ENCODE measurements at regions not wholly inside any gene's neighbourhood (a gene's known extent, or its start where the extent isn't known, plus 50 kb on each side); places are given as distances from the start of the nearest gene placed in this dataset.

DNA sequence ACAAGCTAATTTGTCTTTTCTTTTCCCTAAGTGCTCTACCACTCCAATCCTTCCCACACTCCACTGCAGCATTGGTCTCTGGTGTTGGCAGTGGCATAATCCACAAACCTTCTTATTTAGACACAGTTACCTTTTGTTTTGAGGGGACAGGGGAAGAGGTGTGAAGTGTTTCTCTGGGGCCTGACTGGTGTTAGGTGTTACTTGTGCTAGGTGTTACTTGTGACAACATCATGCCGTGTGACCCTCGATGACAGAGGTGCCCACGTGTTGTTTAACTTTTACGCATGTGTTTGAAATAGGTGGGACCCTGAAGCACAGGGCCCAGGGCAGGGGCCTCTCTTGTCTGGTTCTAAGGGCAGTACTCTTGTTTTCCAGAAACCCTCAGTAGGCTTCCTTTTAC lies 70.5 kb upstream of the SPRY4 start:
- TF ChIP-seq CEBPB (IDR thresholded peaks at IDR 0.05), result no peak
- no peak for TF ChIP-seq FOXM1 (IDR thresholded peaks at IDR 0.05; ENCODE audit: borderline replicate concordance, low read depth)
- no peak for TF ChIP-seq ZBTB7A (IDR thresholded peaks at IDR 0.05; ENCODE audit: low read depth)
- TF ChIP-seq, protein P1, sequence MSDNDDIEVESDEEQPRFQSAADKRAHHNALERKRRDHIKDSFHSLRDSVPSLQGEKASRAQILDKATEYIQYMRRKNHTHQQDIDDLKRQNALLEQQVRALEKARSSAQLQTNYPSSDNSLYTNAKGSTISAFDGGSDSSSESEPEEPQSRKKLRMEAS (IDR thresholded peaks at IDR 0.05), result no peak

DNA sequence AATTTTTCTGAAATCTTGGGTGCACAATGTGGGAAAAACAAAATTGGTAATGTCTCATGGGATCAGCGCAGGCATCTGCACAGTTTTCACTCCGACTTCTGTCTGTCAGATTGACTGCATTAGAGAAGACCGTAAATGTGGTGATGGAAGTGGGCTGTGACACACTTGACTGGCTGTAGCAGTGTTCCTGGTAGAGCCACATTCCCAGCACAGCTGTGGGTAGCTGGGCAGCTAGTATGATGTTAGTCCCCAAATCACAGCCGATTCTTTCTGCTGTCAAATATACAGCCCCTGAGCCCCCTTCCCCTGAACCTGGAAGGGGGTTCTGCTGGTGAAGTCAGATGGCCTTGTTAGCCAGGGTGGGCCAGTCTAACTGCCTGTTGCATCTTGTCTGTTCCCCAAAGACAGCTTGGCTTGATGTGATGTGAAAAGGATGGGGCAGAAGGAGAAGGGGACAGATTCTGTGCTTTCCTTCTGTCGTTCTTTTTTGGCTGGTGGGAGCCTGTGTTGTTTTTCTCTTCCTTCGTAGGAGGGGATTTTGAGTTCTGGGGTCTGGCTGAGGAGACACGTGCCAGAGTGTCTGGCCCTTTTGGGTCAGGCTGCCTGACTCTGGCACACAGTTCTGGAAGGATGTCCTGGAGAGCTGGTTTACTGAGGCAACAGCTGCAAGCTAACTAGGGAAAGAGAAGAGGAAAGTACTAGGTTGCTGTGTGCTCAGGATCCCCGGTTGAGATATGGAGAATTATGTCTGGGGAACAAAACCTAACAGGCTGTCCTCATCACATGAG lies 66.4 kb upstream of the SPRY4 start:
- no peak for TF ChIP-seq CEBPB (IDR thresholded peaks at IDR 0.05)
- no peak for TF ChIP-seq YY1 (IDR thresholded peaks at IDR 0.05; ENCODE audit: low read depth)
- no peak for TF ChIP-seq RAD21 (IDR thresholded peaks at IDR 0.05; ENCODE audit: low read depth)
- TF ChIP-seq, protein P2, sequence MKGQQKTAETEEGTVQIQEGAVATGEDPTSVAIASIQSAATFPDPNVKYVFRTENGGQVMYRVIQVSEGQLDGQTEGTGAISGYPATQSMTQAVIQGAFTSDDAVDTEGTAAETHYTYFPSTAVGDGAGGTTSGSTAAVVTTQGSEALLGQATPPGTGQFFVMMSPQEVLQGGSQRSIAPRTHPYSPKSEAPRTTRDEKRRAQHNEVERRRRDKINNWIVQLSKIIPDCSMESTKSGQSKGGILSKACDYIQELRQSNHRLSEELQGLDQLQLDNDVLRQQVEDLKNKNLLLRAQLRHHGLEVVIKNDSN (IDR thresholded peaks at IDR 0.05), result no peak
- no peak for TF ChIP-seq TCF12 (IDR thresholded peaks at IDR 0.05; ENCODE audit: low read depth)
- no peak for TF ChIP-seq CREB1 (IDR thresholded peaks at IDR 0.05; ENCODE audit: low read depth)
- no peak for TF ChIP-seq ZBTB7A (IDR thresholded peaks at IDR 0.05; ENCODE audit: low read depth)
- TF ChIP-seq, protein P3, sequence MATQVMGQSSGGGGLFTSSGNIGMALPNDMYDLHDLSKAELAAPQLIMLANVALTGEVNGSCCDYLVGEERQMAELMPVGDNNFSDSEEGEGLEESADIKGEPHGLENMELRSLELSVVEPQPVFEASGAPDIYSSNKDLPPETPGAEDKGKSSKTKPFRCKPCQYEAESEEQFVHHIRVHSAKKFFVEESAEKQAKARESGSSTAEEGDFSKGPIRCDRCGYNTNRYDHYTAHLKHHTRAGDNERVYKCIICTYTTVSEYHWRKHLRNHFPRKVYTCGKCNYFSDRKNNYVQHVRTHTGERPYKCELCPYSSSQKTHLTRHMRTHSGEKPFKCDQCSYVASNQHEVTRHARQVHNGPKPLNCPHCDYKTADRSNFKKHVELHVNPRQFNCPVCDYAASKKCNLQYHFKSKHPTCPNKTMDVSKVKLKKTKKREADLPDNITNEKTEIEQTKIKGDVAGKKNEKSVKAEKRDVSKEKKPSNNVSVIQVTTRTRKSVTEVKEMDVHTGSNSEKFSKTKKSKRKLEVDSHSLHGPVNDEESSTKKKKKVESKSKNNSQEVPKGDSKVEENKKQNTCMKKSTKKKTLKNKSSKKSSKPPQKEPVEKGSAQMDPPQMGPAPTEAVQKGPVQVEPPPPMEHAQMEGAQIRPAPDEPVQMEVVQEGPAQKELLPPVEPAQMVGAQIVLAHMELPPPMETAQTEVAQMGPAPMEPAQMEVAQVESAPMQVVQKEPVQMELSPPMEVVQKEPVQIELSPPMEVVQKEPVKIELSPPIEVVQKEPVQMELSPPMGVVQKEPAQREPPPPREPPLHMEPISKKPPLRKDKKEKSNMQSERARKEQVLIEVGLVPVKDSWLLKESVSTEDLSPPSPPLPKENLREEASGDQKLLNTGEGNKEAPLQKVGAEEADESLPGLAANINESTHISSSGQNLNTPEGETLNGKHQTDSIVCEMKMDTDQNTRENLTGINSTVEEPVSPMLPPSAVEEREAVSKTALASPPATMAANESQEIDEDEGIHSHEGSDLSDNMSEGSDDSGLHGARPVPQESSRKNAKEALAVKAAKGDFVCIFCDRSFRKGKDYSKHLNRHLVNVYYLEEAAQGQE (IDR thresholded peaks at IDR 0.05; ENCODE audit: low read depth), result no peak

DNA sequence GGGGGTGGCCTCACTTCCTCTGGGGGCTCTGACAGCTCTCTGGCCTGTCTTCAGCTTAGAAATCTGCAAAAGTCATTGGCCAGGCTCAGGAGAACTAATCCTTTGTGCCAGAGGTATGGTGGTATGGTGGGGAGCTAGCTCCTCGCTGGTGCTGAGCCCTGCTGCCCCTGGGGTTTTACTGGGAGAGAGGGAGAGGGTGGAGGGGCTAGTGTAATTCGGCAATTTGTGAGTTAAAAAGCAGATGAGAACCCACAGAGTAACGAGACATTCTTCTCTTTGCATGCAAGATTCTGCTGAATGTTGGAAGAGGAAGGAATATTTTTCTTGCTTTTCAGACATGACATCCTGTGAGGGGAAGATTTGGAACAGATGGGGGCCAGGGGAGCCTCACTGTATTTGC lies 65.5 kb upstream of the SPRY4 start:
- no peak for TF ChIP-seq EP300 (IDR thresholded peaks at IDR 0.05; ENCODE audit: borderline replicate concordance)
- no peak for TF ChIP-seq FOXM1 (IDR thresholded peaks at IDR 0.05; ENCODE audit: borderline replicate concordance, low read depth)
- no peak for TF ChIP-seq TCF12 (IDR thresholded peaks at IDR 0.05; ENCODE audit: low read depth)
- TF ChIP-seq YY1 (IDR thresholded peaks at IDR 0.05; ENCODE audit: low read depth), result no peak
- TF ChIP-seq TEAD4 (IDR thresholded peaks at IDR 0.05), result no peak
- TF ChIP-seq, protein P3 (IDR thresholded peaks at IDR 0.05; ENCODE audit: low read depth), result no peak
- TF ChIP-seq, protein P2 (IDR thresholded peaks at IDR 0.05), result no peak
- TF ChIP-seq ZBTB7A (IDR thresholded peaks at IDR 0.05; ENCODE audit: low read depth), result no peak

DNA sequence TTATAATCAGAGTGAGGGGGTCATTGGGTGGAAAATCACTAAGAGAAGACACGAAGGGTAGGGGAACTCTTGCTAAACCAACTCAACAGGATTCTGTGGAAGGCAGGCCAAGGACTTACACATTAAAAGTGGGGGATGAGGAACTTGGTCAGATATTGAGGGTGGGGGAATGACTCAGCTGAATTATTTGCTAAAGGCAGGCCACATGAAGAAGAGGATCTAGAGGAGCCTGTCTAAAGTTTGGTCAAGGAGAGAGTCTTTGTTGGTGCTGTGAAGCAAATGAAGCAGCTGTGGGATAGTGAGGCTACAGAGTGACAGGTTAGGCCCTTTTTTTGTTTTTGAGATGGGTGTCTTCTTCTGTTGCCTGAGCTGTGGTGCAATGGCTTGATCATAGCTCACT lies 63.9 kb upstream of the SPRY4 start:
- TF ChIP-seq, protein P3 (IDR thresholded peaks at IDR 0.05; ENCODE audit: low read depth), result no peak
- TF ChIP-seq ZBTB7A (IDR thresholded peaks at IDR 0.05; ENCODE audit: low read depth) (no peak), RAD21 (IDR thresholded peaks at IDR 0.05; ENCODE audit: low read depth) (no peak), FOXM1 (IDR thresholded peaks at IDR 0.05; ENCODE audit: borderline replicate concordance, low read depth) (no peak), EP300 (IDR thresholded peaks at IDR 0.05; ENCODE audit: borderline replicate concordance) (no peak), CREB1 (IDR thresholded peaks at IDR 0.05; ENCODE audit: low read depth) (no peak), CEBPB (IDR thresholded peaks at IDR 0.05) (no peak), NFIC (IDR thresholded peaks at IDR 0.05) (no peak), TEAD4 (IDR thresholded peaks at IDR 0.05) (no peak), YY1 (IDR thresholded peaks at IDR 0.05; ENCODE audit: low read depth) (no peak), TCF12 (IDR thresholded peaks at IDR 0.05; ENCODE audit: low read depth) (no peak), EGR1 (IDR thresholded peaks at IDR 0.05) (no peak)
- TF ChIP-seq, protein P2 (IDR thresholded peaks at IDR 0.05), result no peak
- TF ChIP-seq, protein P1 (IDR thresholded peaks at IDR 0.05), result no peak
